HG03025 (cell line): ENCODE measurements at regions not wholly inside any gene's neighbourhood (a gene's known extent, or its start where the extent isn't known, plus 50 kb on each side); places are given as distances from the start of the nearest gene placed in this dataset.

Experiments used
- ATAC-seq: cut with Tn5 transposase; IDR thresholded peaks from one replicate; pipeline ENCODE4 v1.9.1; 2021; ENCODE audit warnings: mild to moderate bottlenecking, moderate library complexity; ENCODE audit not compliant: unreplicated experiment, low FRiP score

GRCh38 chr5:74277418-74277817 lies 363.1 kb downstream of the ENC1 start:
- ATAC-seq, result no peak

GRCh38 chr5:74275171-74275992 lies 365.1 kb downstream of the ENC1 start:
- ATAC-seq, result no peak

- ATAC-seq, result no peak
Measured at GRCh38 chr5:74274326-74274725, 366.2 kb downstream of the ENC1 start.

- ATAC-seq, result no peak
Measured at GRCh38 chr5:74272831-74273451, 367.6 kb downstream of the ENC1 start.

- no peak for ATAC-seq
Measured at GRCh38 chr5:74272024-74272775, 368.3 kb downstream of the ENC1 start.

GRCh38 chr5:74268297-74268696 lies 372.2 kb downstream of the ENC1 start:
- no peak for ATAC-seq

- ATAC-seq, result no peak
Measured at GRCh38 chr5:74266836-74267235, 373.7 kb downstream of the ENC1 start.

GRCh38 chr5:74266132-74266531 lies 374.4 kb downstream of the ENC1 start:
- no peak for ATAC-seq

GRCh38 chr5:74262544-74263207 lies 377.9 kb downstream of the ENC1 start:
- ATAC-seq, result no peak

GRCh38 chr5:74261866-74262265 lies 378.7 kb downstream of the ENC1 start:
- ATAC-seq, result no peak

- no peak for ATAC-seq
Measured at GRCh38 chr5:74261421-74261820, 379.1 kb downstream of the ENC1 start.

GRCh38 chr5:74259572-74259971 lies 381.0 kb downstream of the ENC1 start:
- ATAC-seq, result no peak

- ATAC-seq, result no peak
Measured at GRCh38 chr5:74258314-74258665, 382.2 kb downstream of the ENC1 start.

GRCh38 chr5:74257645-74258313 lies 382.7 kb downstream of the ENC1 start:
- ATAC-seq, result no peak

- ATAC-seq, result no peak
Measured at GRCh38 chr5:74257060-74257527, 383.4 kb downstream of the ENC1 start.

- no peak for ATAC-seq
Measured at GRCh38 chr5:74255692-74256392, 384.7 kb downstream of the ENC1 start.

GRCh38 chr5:74254257-74254656 lies 386.3 kb downstream of the ENC1 start:
- ATAC-seq, result no peak

GRCh38 chr5:74252044-74252443 lies 388.5 kb downstream of the ENC1 start:
- no peak for ATAC-seq

- no peak for ATAC-seq
Measured at GRCh38 chr5:74251141-74252035, 389.1 kb downstream of the ENC1 start.
